SH-SY5Y (cell line): ENCODE measurements at regions not wholly inside any gene's neighbourhood (a gene's known extent, or its start where the extent isn't known, plus 50 kb on each side); places are given as distances from the start of the nearest gene placed in this dataset.

Experiments
- GATA2 ChIP-seq: IDR thresholded peaks from 2 replicates; pipeline ENCODE4 v1.6.1; 2011; ENCODE audit warnings: mild to moderate bottlenecking, low read depth, low read length
- GATA3 ChIP-seq: IDR thresholded peaks from 2 replicates; pipeline ENCODE4 v1.6.1; 2011; ENCODE audit warnings: low read depth, mild to moderate bottlenecking, low read length, moderate library complexity

DNA sequence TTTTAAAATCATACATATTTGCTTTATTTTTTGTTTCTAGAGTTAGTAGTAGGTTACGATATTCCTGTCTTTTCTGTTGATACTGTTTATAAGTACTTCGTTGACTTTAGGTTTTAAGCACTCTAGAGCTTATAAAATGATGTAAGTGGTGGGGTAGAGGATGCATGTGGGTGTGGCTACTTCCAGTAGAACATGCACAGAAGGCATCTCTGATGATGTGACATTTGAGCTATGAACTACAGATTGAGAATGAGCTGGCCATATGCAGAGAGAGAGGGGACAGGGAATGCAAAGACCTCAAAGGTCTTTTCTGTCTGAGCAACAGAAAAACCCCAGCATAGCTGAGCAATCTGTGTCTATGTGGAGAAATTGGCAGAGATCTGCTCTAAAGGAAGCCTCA, 233.9 kb upstream of the STAC start:
- TF ChIP-seq GATA2 (no peak), GATA3 (no peak)
